Testis (tissue), 2 donors: ENCODE measurements at regions not wholly inside any gene's neighbourhood (a gene's known extent, or its start where the extent isn't known, plus 50 kb on each side); places are given as distances from the start of the nearest gene placed in this dataset.

Source experiments
- DNase-seq: peaks from one replicate; pipeline ENCODE4 v3.0.0-alpha.2; 2019
- H3K27ac ChIP-seq, 2 donors: fragments of 200-600 bp; sonication (generic); one replicate each; pipeline ENCODE4 v1.5.1; 2019
- H3K27me3 ChIP-seq: fragments of 200-600 bp; sonication (generic); one replicate; pipeline ENCODE4 v1.5.1; 2019
- H3K36me3 ChIP-seq: fragments of 200-600 bp; sonication (generic); one replicate; pipeline ENCODE4 v1.5.1; 2017; ENCODE audit warnings: low read depth; ENCODE audit errors: missing control alignments
- H3K4me1 ChIP-seq: fragments of 200-600 bp; sonication (generic); one replicate; pipeline ENCODE4 v1.5.1; 2019
- H3K4me3 ChIP-seq, 2 donors: fragments of 200-600 bp; sonication (generic); one replicate each; pipeline ENCODE4 v1.5.1; 2017 to 2019
- H3K9me3 ChIP-seq: fragments of 200-600 bp; sonication (generic); one replicate; pipeline ENCODE4 v1.5.1; 2017
- CTCF ChIP-seq, 3 experiments: fragments of 450-650 bp in 2 of 3; fragments of 200-600 bp in 1 of 3; sonication (generic) in 1 of 3; IDR thresholded peaks; one replicate each; pipeline ENCODE4 v1.5.1; 2016 to 2019; ENCODE audit warnings: antibody characterized with exemption in 3 of 3, mild to moderate bottlenecking in 2 of 3, moderate library complexity in 1 of 3
- POLR2A ChIP-seq: fragments of 450-650 bp; IDR thresholded peaks from one replicate; pipeline ENCODE4 v1.6.1; 2017; ENCODE audit warnings: antibody characterized with exemption, mild to moderate bottlenecking, moderate library complexity
- WGBS, 2 donors: methylation state at CpG; one replicate each; pipeline ENCODE4 v1.1.5; 2018; 5-methylcytosine and 5-hydroxymethylcytosine counted together
- intact Hi-C: fragments of 100-400 bp; cut with DNase I; formaldehyde crosslinking; loops from one replicate; pipeline ENCODE4 v1.15.1; 2023; ENCODE audit warnings: low total_unique reads

GRCh38 chr1:191125950-191126349 is 648.3 kb upstream of the BRINP3 start:
- no peak for DNase-seq
- WGBS, 2 donors = 71% methylated on average over 3 of the region's 3 CpGs; no CpG with 5 or more reads in 1 of the 2 donors
- H3K27me3 ChIP-seq = no peaks in the 10 kb centered on the region
- no peak overlapping the region for H3K27ac ChIP-seq
- intact Hi-C loops = no loop called here
- no peaks in the 10 kb centered on the region for H3K9me3 ChIP-seq
- H3K4me3 ChIP-seq = no peak overlapping the region
- H3K4me1 ChIP-seq = no peaks in the 10 kb centered on the region
- no peak for TF ChIP-seq POLR2A
- no peak for TF ChIP-seq CTCF (IDR thresholded peaks at IDR 0.05)
- no peaks in the 10 kb centered on the region for H3K36me3 ChIP-seq

GRCh38 chr1:191134796-191135195 is 657.1 kb upstream of the BRINP3 start:
- intact Hi-C loops = no loop called here
- Histone ChIP-seq H3K27ac (no peak overlapping the region), H3K9me3 (no peaks in the 10 kb centered on the region), H3K36me3 (no peaks in the 10 kb centered on the region), H3K4me1 (no peaks in the 10 kb centered on the region), H3K4me3 (no peak overlapping the region), H3K27me3 (no peaks in the 10 kb centered on the region)
- TF ChIP-seq CTCF (IDR thresholded peaks at IDR 0.05) = no peak
- no peak for DNase-seq
- WGBS, 2 donors = 27 to 42% methylated on average over 7 of the region's 7 CpGs

- DNase-seq = no peak
- WGBS, 2 donors = 49 to 67% methylated on average over 1 of the region's 1 CpG
- Histone ChIP-seq H3K4me3 (no peak overlapping the region), H3K27me3 (no peaks in the 10 kb centered on the region), H3K27ac (no peak overlapping the region), H3K9me3 (no peaks in the 10 kb centered on the region), H3K36me3 (no peaks in the 10 kb centered on the region), H3K4me1 (no peaks in the 10 kb centered on the region)
- TF ChIP-seq POLR2A (no peak), CTCF (IDR thresholded peaks at IDR 0.05) (no peak)
- intact Hi-C loops = no loop called here
Measured at GRCh38 chr1:191140038-191140437, 662.4 kb upstream of the BRINP3 start.

- no peaks in the 10 kb centered on the region for H3K4me1 ChIP-seq
- no peak overlapping the region for H3K4me3 ChIP-seq
- TF ChIP-seq CTCF (IDR thresholded peaks at IDR 0.05) (no peak), POLR2A (no peak)
- H3K36me3 ChIP-seq = no peaks in the 10 kb centered on the region
- no peaks in the 10 kb centered on the region for H3K27me3 ChIP-seq
- 47 to 62% methylated on average over 3 of the region's 3 CpGs for WGBS, 2 donors
- H3K27ac ChIP-seq = no peak overlapping the region
- DNase-seq = no peak
- intact Hi-C loops = no loop called here
- no peaks in the 10 kb centered on the region for H3K9me3 ChIP-seq
Measured at GRCh38 chr1:191142748-191143147, 665.1 kb upstream of the BRINP3 start.

GRCh38 chr1:191145834-191146233 is 668.2 kb upstream of the BRINP3 start:
- WGBS, 2 donors = 88 to 90% methylated on average over 3 of the region's 3 CpGs
- TF ChIP-seq CTCF (IDR thresholded peaks at IDR 0.05) (no peak), POLR2A (no peak)
- H3K27me3 ChIP-seq = no peaks in the 10 kb centered on the region

More at GRCh38 chr1:191145834-191146233, 668.2 kb upstream of the BRINP3 start:
- Histone ChIP-seq H3K9me3 (no peaks in the 10 kb centered on the region), H3K36me3 (no peaks in the 10 kb centered on the region), H3K4me1 (no peaks in the 10 kb centered on the region), H3K4me3 (no peak overlapping the region), H3K27ac (no peak overlapping the region)
- no peak for DNase-seq
- intact Hi-C loops = no loop called here
